MCF 10A (cell line): ENCODE measurements at regions not wholly inside any gene's neighbourhood (a gene's known extent, or its start where the extent isn't known, plus 50 kb on each side); places are given as distances from the start of the nearest gene placed in this dataset.

Experiments used
- BruUV-seq: library from RNA; stranded (reverse); fragments of 400-500 nt; replicated peaks from 2 replicates; lab custom pipeline; 2021; lab: Mats Ljungman, UMichigan
- CTCF ChIA-PET: fragments of 300-600 bp; sonication (Branson Sonifier 250); formaldehyde crosslinking; extraction: SDS; loops from one replicate; lab custom pipeline; 2021; ENCODE audit warnings: antibody characterized with exemption, inconsistent platforms; lab: Yijun Ruan, JAX
- POLR2A ChIA-PET: fragments of 300-600, 350-650 bp; sonication (Branson Sonifier 250); formaldehyde crosslinking; extraction: SDS; loops from one replicate; lab custom pipeline; 2020; ENCODE audit warnings: antibody characterized with exemption, inconsistent platforms; lab: Yijun Ruan, JAX
- DNase-seq: peaks from one replicate; pipeline ENCODE4 v3.0.0-alpha.2; 2018; ENCODE audit not compliant: unreplicated experiment
- H3K27ac Mint-ChIP-seq: one replicate; pipeline ENCODE4 v1.8.0; 2022; ENCODE audit warnings: mild to moderate bottlenecking, low read depth, mixed read lengths; ENCODE audit not compliant: unreplicated experiment
- H3K27me3 Mint-ChIP-seq: one replicate; pipeline ENCODE4 v1.8.0; 2022; ENCODE audit warnings: mixed read lengths; ENCODE audit not compliant: insufficient read depth, unreplicated experiment
- H3K36me3 Mint-ChIP-seq: one replicate; pipeline ENCODE4 v1.8.0; 2022; ENCODE audit warnings: mild to moderate bottlenecking, moderate library complexity, mixed read lengths; ENCODE audit not compliant: insufficient read depth, unreplicated experiment
- H3K4me1 Mint-ChIP-seq: one replicate; pipeline ENCODE4 v1.8.0; 2022; ENCODE audit warnings: mixed read lengths; ENCODE audit not compliant: insufficient read depth, unreplicated experiment
- H3K4me3 Mint-ChIP-seq: one replicate; pipeline ENCODE4 v1.8.0; 2022; ENCODE audit warnings: mild to moderate bottlenecking, moderate library complexity, mixed read lengths; ENCODE audit not compliant: unreplicated experiment
- H3K9me3 Mint-ChIP-seq: one replicate; pipeline ENCODE4 v1.8.0; 2022; ENCODE audit warnings: mixed read lengths; ENCODE audit not compliant: unreplicated experiment
- intact Hi-C: fragments of 100-400 bp; cut with micrococcal nuclease; formaldehyde crosslinking; loops from 2 replicates; pipeline ENCODE4 v1.14.1; 2022
- TF ChIP-seq, protein P1 (sequence below): fragments of 200-600 bp; IDR thresholded peaks from one replicate; pipeline ENCODE4 v1.8.0; 2022; ENCODE audit warnings: antibody characterized with exemption, mild to moderate bottlenecking; ENCODE audit not compliant: unreplicated experiment

GRCh38 chr2:59791004-59791618, 762.3 kb downstream of the BCL11A start:
- Mint-ChIP-seq H3K36me3 (no peaks in the 10 kb centered on the region), H3K4me3 (no peak overlapping the region), H3K27ac (no peak overlapping the region), H3K9me3 (peaks cover 10% of the 10 kb centered on the region), H3K4me1 (peaks cover 9% of the 10 kb centered on the region), H3K27me3 (no peaks in the 10 kb centered on the region)
- TF ChIP-seq, protein P1, sequence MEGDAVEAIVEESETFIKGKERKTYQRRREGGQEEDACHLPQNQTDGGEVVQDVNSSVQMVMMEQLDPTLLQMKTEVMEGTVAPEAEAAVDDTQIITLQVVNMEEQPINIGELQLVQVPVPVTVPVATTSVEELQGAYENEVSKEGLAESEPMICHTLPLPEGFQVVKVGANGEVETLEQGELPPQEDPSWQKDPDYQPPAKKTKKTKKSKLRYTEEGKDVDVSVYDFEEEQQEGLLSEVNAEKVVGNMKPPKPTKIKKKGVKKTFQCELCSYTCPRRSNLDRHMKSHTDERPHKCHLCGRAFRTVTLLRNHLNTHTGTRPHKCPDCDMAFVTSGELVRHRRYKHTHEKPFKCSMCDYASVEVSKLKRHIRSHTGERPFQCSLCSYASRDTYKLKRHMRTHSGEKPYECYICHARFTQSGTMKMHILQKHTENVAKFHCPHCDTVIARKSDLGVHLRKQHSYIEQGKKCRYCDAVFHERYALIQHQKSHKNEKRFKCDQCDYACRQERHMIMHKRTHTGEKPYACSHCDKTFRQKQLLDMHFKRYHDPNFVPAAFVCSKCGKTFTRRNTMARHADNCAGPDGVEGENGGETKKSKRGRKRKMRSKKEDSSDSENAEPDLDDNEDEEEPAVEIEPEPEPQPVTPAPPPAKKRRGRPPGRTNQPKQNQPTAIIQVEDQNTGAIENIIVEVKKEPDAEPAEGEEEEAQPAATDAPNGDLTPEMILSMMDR: no peak
- CTCF ChIA-PET: interaction anchor here (0.5 kb wide), 1 partner anchor 41 kb away, joined by 3 read pairs; no protein-coding TSS in a partner anchor
- intact Hi-C loops: no loop called here
- no TSS peak for BruUV-seq
- POLR2A ChIA-PET: no interaction called here
- DNase-seq: no peak

GRCh38 chr2:59790186-59791003, 763.1 kb downstream of the BCL11A start:
- no peak overlapping the region for H3K27ac Mint-ChIP-seq

GRCh38 chr2:59789523-59789922, 763.9 kb downstream of the BCL11A start:
- no peak overlapping the region for H3K27ac Mint-ChIP-seq
- no peak overlapping the region for H3K4me3 Mint-ChIP-seq
- intact Hi-C loops: no loop called here

More at GRCh38 chr2:59790186-59791003, 763.1 kb downstream of the BCL11A start:
- intact Hi-C loops: no loop called here
- peaks cover 10% of the 10 kb centered on the region for H3K9me3 Mint-ChIP-seq
- no peak overlapping the region for H3K4me3 Mint-ChIP-seq
- H3K4me1 Mint-ChIP-seq: peaks cover 9% of the 10 kb centered on the region
- H3K36me3 Mint-ChIP-seq: no peaks in the 10 kb centered on the region
- no peak for DNase-seq
- BruUV-seq: no TSS peak
- ChIA-PET CTCF (no interaction called here), POLR2A (no interaction called here)
- TF ChIP-seq, protein P1: no peak
- no peaks in the 10 kb centered on the region for H3K27me3 Mint-ChIP-seq

GRCh38 chr2:59787095-59787494, 766.4 kb downstream of the BCL11A start:
- Mint-ChIP-seq H3K27ac (peak overlapping the region; percentile 81), H3K4me1 (peaks cover 9% of the 10 kb centered on the region), H3K9me3 (peaks cover 14% of the 10 kb centered on the region), H3K36me3 (no peaks in the 10 kb centered on the region), H3K4me3 (no peak overlapping the region), H3K27me3 (no peaks in the 10 kb centered on the region)
- DNase-seq: peak; percentile 30
- CTCF ChIA-PET: interaction anchor here (0.5 to 0.9 kb wide), 4 partner anchors 9 to 992 kb away, joined by 3 read pairs; no protein-coding TSS in a partner anchor
- no TSS peak for BruUV-seq
- TF ChIP-seq, protein P1: no peak
- POLR2A ChIA-PET: interaction anchor here (0.6 to 1.3 kb wide), 12 partner anchors 8 to 327 kb away, joined by 3 to 5 read pairs (median 3); no protein-coding TSS in a partner anchor
- intact Hi-C loops: no loop called here

More at GRCh38 chr2:59789523-59789922, 763.9 kb downstream of the BCL11A start:
- peaks cover 11% of the 10 kb centered on the region for H3K9me3 Mint-ChIP-seq
- H3K4me1 Mint-ChIP-seq: peaks cover 9% of the 10 kb centered on the region
- ChIA-PET POLR2A (no interaction called here), CTCF (no interaction called here)
- H3K36me3 Mint-ChIP-seq: no peaks in the 10 kb centered on the region
- no peak for DNase-seq
- TF ChIP-seq, protein P1: no peak
- BruUV-seq: no TSS peak
- H3K27me3 Mint-ChIP-seq: no peaks in the 10 kb centered on the region
